H9 (cell line): ENCODE measurements at regions not wholly inside any gene's neighbourhood (a gene's known extent, or its start where the extent isn't known, plus 50 kb on each side); places are given as distances from the start of the nearest gene placed in this dataset.

Source experiments
- DNase-seq: peaks from one replicate; pipeline ENCODE4 v3.0.0-alpha.2; 2017
- H2AFZ ChIP-seq: one replicate; pipeline ENCODE4 v1.6.1; 2013; ENCODE audit warnings: mild to moderate bottlenecking, low read length, control low read depth, moderate library complexity
- H2AK5ac ChIP-seq: 2 replicates; pipeline ENCODE4 v1.6.1; 2013; ENCODE audit warnings: low read length, control low read depth, mixed read lengths; ENCODE audit not compliant: insufficient read length
- H2BK120ac ChIP-seq: one replicate; pipeline ENCODE4 v1.6.1; 2013; ENCODE audit warnings: low read depth, mild to moderate bottlenecking, low read length, control low read depth, inconsistent platforms; ENCODE audit not compliant: poor library complexity, severe bottlenecking
- H2BK12ac ChIP-seq: 2 replicates; pipeline ENCODE4 v1.6.1; 2013; ENCODE audit warnings: low read length, control low read depth, mixed read lengths, low read depth; ENCODE audit not compliant: insufficient read length
- H2BK15ac ChIP-seq: 2 replicates; pipeline ENCODE4 v1.6.1; 2013; ENCODE audit warnings: low read depth, low read length, control low read depth
- H2BK20ac ChIP-seq: one replicate; pipeline ENCODE4 v1.6.1; 2013; ENCODE audit warnings: low read depth, mild to moderate bottlenecking, low read length, control low read depth, inconsistent platforms; ENCODE audit not compliant: poor library complexity, severe bottlenecking
- H2BK5ac ChIP-seq: 2 replicates; pipeline ENCODE4 v1.6.1; 2013; ENCODE audit warnings: low read length, control low read depth, mixed read lengths; ENCODE audit not compliant: insufficient read length
- H3K14ac ChIP-seq: 2 replicates; pipeline ENCODE4 v1.6.1; 2013; ENCODE audit warnings: low read length, control low read depth; ENCODE audit not compliant: insufficient read depth
- H3K18ac ChIP-seq: 2 replicates; pipeline ENCODE4 v1.6.1; 2013; ENCODE audit warnings: low read depth, mild to moderate bottlenecking, mixed read lengths, low read length, control low read depth; ENCODE audit not compliant: insufficient read length
- H3K23ac ChIP-seq: 2 replicates; pipeline ENCODE4 v1.6.1; 2013; ENCODE audit warnings: low read length, control low read depth, mixed read lengths, low read depth; ENCODE audit not compliant: insufficient read length
- H3K23me2 ChIP-seq: 2 replicates; pipeline ENCODE4 v1.6.1; 2013; ENCODE audit warnings: low read depth, mild to moderate bottlenecking, mixed read lengths, low read length, control low read depth; ENCODE audit not compliant: insufficient read length, poor library complexity, severe bottlenecking
- H3K27ac ChIP-seq: 2 replicates; pipeline ENCODE4 v1.5.1; 2013; ENCODE audit warnings: low read length, control low read depth, mixed read lengths, low read depth; ENCODE audit not compliant: insufficient read length
- H3K27me3 ChIP-seq: 2 replicates; pipeline ENCODE4 v1.6.1; 2013; ENCODE audit warnings: low read length, control low read depth, inconsistent platforms; ENCODE audit not compliant: insufficient read depth
- H3K4ac ChIP-seq: 2 replicates; pipeline ENCODE4 v1.6.1; 2013; ENCODE audit warnings: low read depth, mild to moderate bottlenecking, control low read depth, inconsistent platforms, low read length, moderate library complexity
- H3K4me1 ChIP-seq: 2 replicates; pipeline ENCODE4 v1.6.1; 2013; ENCODE audit warnings: low read length, control low read depth, inconsistent platforms; ENCODE audit not compliant: insufficient read depth
- H3K4me2 ChIP-seq: 2 replicates; pipeline ENCODE4 v1.6.1; 2013; ENCODE audit warnings: low read length, control low read depth, mixed read lengths; ENCODE audit not compliant: insufficient read length, insufficient read depth
- H3K56ac ChIP-seq: 2 replicates; pipeline ENCODE4 v1.6.1; 2013; ENCODE audit warnings: low read depth, mild to moderate bottlenecking, mixed read lengths, low read length, control low read depth; ENCODE audit not compliant: insufficient read length
- H3K79me1 ChIP-seq: 2 replicates; pipeline ENCODE4 v1.6.1; 2013; ENCODE audit warnings: low read depth, mild to moderate bottlenecking, moderate library complexity, low read length, control low read depth, inconsistent platforms; ENCODE audit not compliant: insufficient read depth, poor library complexity, severe bottlenecking
- H3K79me2 ChIP-seq: 2 replicates; pipeline ENCODE4 v1.6.1; 2013; ENCODE audit warnings: low read length, control low read depth, inconsistent platforms; ENCODE audit not compliant: insufficient read depth
- H3K9ac ChIP-seq: 2 replicates; pipeline ENCODE4 v1.6.1; 2013; ENCODE audit warnings: low read length, control low read depth, mixed read lengths; ENCODE audit not compliant: insufficient read length; ENCODE audit errors: extremely low read depth
- H3K9me3 ChIP-seq: one replicate; pipeline ENCODE4 v1.6.1; 2013; ENCODE audit warnings: low read depth, low read length, inconsistent platforms; ENCODE audit not compliant: control insufficient read depth
- H3T11ph ChIP-seq: one replicate; pipeline ENCODE4 v1.6.1; 2013; ENCODE audit warnings: mild to moderate bottlenecking, low read length, control low read depth, inconsistent platforms
- H4K20me1 ChIP-seq: one replicate; pipeline ENCODE4 v1.6.1; 2013; ENCODE audit not compliant: control insufficient read depth, insufficient read length, insufficient read depth
- H4K5ac ChIP-seq: 2 replicates; pipeline ENCODE4 v1.6.1; 2013; ENCODE audit warnings: low read depth, mild to moderate bottlenecking, mixed read lengths, low read length, control low read depth; ENCODE audit not compliant: insufficient read length
- H4K8ac ChIP-seq: replicated peaks from 2 replicates; pipeline ENCODE4 v1.6.1; 2013; ENCODE audit warnings: low read length, control low read depth, mixed read lengths, low read depth; ENCODE audit not compliant: insufficient read length
- H4K91ac ChIP-seq: 2 replicates; pipeline ENCODE4 v1.6.1; 2013; ENCODE audit warnings: low read depth, mild to moderate bottlenecking, moderate library complexity, mixed read lengths, low read length, control low read depth; ENCODE audit not compliant: insufficient read length
- H3K27ac Mint-ChIP-seq, 3 experiments: 2 replicates in 2 of 3; 3 replicates in 1 of 3; pipeline ENCODE4 v1.8.0; 2020 to 2021; ENCODE audit warnings: mixed read lengths in 3 of 3, mild to moderate bottlenecking in 1 of 3, moderate library complexity in 1 of 3
- H3K27me3 Mint-ChIP-seq: 2 replicates; pipeline ENCODE4 v1.8.0; 2021; ENCODE audit warnings: low read depth, mild to moderate bottlenecking, moderate library complexity, mixed read lengths
- H3K36me3 Mint-ChIP-seq, 3 experiments: 2 replicates in 2 of 3; 3 replicates in 1 of 3; pipeline ENCODE4 v1.8.0; 2020 to 2021; ENCODE audit warnings: low read depth in 3 of 3, mixed read lengths in 3 of 3; ENCODE audit not compliant: insufficient read depth in 1 of 3
- H3K4me1 Mint-ChIP-seq, 2 experiments: 2 replicates each; pipeline ENCODE4 v1.8.0; 2020; ENCODE audit warnings: mixed read lengths in 2 of 2
- H3K4me3 Mint-ChIP-seq, 2 experiments: 2 replicates in 1 of 2; 3 replicates in 1 of 2; pipeline ENCODE4 v1.8.0; 2020 to 2021; ENCODE audit warnings: mild to moderate bottlenecking in 2 of 2, mixed read lengths in 2 of 2, moderate library complexity in 1 of 2
- H3K9me3 Mint-ChIP-seq, 2 experiments: 2 replicates in 1 of 2; 3 replicates in 1 of 2; pipeline ENCODE4 v1.8.0; 2020; ENCODE audit warnings: mild to moderate bottlenecking in 2 of 2, mixed read lengths in 2 of 2, moderate library complexity in 1 of 2
- WGBS: extraction: QIAGEN DNeasy Blood & Tissue Kit; methylation state at CpG from one replicate; pipeline ENCODE4 v1.1.7; 2013; ENCODE audit warnings: missing lambda C conversion rate, low lambda C conversion rate, mixed read lengths; ENCODE audit not compliant: insufficient read length; ENCODE audit errors: extremely low coverage; 5-methylcytosine and 5-hydroxymethylcytosine counted together
- TF ChIP-seq, protein P1 (sequence below): fragments of 200-600 bp; sonication (generic); conservative IDR thresholded peaks from 3 replicates; pipeline ENCODE4 v1.8.0; 2021; ENCODE audit warnings: antibody characterized with exemption, mild to moderate bottlenecking

DNA sequence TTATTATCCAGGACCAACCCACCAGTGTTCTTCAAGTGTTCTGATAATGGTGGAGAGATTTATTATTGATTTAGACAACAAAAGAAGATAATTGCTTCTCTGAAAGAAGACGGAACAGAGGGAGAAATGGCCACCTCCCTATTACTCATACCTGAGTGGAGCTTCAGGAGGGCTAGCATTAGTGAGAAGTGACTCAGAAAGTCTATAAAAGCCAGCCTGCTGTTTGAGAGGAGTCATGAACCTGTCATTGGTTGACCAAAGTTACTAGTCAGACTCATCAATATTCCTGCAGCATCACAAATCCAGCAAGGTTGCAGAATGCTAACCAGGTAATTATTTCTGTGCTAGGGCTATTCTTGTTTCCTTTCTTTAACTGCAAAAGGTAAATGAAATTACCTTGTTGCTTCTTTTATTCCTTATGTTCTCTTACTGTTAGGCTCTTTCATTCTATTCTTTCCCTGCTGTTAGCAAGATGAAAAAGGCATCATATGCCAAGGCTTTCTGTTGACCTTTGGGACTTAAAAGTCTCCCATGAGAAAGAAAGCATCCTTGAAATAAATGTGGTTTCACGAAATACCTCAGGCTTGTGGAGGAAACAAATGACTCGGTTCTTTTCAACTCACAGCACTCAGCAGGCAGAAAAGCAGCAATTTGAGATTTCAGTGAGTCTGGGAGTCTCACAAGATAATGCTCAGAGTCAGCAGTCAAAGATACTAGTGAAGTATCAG, 256.4 kb upstream of the PHYHIPL start:
- Histone ChIP-seq H3K4me2 (no peak overlapping the region), H2BK12ac (no peak overlapping the region), H3K56ac (no peak overlapping the region), H2BK20ac (no peak overlapping the region), H4K5ac (no peak overlapping the region), H3K4ac (no peak overlapping the region), H2BK5ac (no peak overlapping the region), H2AFZ (no peak overlapping the region), H4K8ac (no peak overlapping the region), H4K91ac (no peak overlapping the region), H4K20me1 (no peaks in the 10 kb centered on the region), H3K9me3 (no peaks in the 10 kb centered on the region), H3K14ac (no peak overlapping the region), H2BK120ac (no peak overlapping the region), H3K23me2 (no peaks in the 10 kb centered on the region), H3K79me1 (no peaks in the 10 kb centered on the region), H3K27ac (no peak overlapping the region), H2AK5ac (no peak overlapping the region), H3K79me2 (no peaks in the 10 kb centered on the region), H3T11ph (no peak overlapping the region), H3K27me3 (no peaks in the 10 kb centered on the region), H3K4me1 (no peaks in the 10 kb centered on the region), H3K23ac (no peak overlapping the region), H3K18ac (no peak overlapping the region), H3K9ac (no peak overlapping the region), H2BK15ac (no peak overlapping the region)
- DNase-seq = no peak
- WGBS = no CpG with 5 or more reads among the region's 3 CpGs
- H3K4me1 Mint-ChIP-seq = peaks cover 6 to 19% of the 10 kb centered on the region in 2 experiments; a peak in 3 of 4 replicates
- no peak overlapping the region for H3K4me3 Mint-ChIP-seq
- H3K27me3 Mint-ChIP-seq = no peaks in the 10 kb centered on the region
- H3K9me3 Mint-ChIP-seq = no peaks in the 10 kb centered on the region
- H3K27ac Mint-ChIP-seq = peak overlapping the region in 1 of 3 experiments; percentile 68; a peak in 2 of 7 replicates
- TF ChIP-seq, protein P1, sequence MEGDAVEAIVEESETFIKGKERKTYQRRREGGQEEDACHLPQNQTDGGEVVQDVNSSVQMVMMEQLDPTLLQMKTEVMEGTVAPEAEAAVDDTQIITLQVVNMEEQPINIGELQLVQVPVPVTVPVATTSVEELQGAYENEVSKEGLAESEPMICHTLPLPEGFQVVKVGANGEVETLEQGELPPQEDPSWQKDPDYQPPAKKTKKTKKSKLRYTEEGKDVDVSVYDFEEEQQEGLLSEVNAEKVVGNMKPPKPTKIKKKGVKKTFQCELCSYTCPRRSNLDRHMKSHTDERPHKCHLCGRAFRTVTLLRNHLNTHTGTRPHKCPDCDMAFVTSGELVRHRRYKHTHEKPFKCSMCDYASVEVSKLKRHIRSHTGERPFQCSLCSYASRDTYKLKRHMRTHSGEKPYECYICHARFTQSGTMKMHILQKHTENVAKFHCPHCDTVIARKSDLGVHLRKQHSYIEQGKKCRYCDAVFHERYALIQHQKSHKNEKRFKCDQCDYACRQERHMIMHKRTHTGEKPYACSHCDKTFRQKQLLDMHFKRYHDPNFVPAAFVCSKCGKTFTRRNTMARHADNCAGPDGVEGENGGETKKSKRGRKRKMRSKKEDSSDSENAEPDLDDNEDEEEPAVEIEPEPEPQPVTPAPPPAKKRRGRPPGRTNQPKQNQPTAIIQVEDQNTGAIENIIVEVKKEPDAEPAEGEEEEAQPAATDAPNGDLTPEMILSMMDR = no peak
- H3K36me3 Mint-ChIP-seq = no peaks in the 10 kb centered on the region
